Activated CD4-positive, alpha-beta T cell treated with anti-CD3 and anti-CD28 coated beads, Interleukin-10, Interleukin-2, amounts not matched to agents 100 ng/mL and 50 ng/mL, durations not matched to agents 16 hours and 8 hours (primary cell): ENCODE measurements at regions not wholly inside any gene's neighbourhood (a gene's known extent, or its start where the extent isn't known, plus 50 kb on each side); places are given as distances from the start of the nearest gene placed in this dataset.
"Not testable (repeated sequence)": the region's sequence is repeated elsewhere in the genome, so short reads cannot be mapped to it uniquely, and the experiment has no call there.

Experiments
- DNase-seq: peaks from one replicate; pipeline ENCODE4 v3.0.0-alpha.2; 2020

GRCh38 chr3:166510382-166510781 is 673.2 kb upstream of the BCHE start:
- no peak for DNase-seq

DNA sequence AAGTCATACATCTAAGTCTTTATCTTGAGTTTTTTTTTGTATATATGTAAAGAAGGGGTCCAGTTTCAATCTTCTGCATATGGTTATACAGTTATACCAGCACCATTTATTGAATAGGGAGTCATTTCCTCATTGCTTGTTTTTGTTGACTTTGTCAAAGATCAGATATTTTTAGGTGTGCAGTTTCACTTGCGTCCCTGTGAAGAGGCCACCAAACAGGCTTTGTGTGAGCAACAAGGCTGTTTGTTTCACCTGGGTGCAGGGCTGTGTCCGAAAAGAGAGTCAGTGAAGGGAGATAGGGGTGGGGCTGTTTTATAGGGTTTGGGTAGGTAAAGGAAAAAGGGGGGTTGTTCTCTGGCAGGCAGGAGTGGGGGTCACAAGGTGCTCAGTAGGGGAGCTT is 663.2 kb upstream of the BCHE start:
- DNase-seq, result not testable (repeated sequence)

DNA sequence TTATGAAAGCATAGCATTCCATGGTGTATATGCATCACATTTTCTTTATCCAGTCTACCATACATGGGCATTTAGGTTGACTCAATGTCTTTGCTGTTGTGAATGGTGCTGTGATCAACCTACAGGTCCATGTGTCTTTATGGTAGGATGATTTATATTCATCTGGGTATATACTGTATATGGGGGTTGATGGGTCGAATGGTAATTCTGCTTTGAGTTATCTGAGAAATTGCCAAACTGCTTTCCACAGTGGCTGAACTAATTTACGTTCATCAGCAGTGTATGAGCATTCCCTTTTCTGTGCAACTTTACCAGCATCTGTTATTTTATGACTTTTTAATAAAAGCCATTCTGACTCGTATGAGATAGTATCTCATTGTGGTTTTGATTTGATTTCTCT is 662.4 kb upstream of the BCHE start:
- DNase-seq, result no peak

GRCh38 chr3:166498446-166498845 is 661.2 kb upstream of the BCHE start:
- DNase-seq, result no peak

- DNase-seq, result no peak
Observed at GRCh38 chr3:166489826-166490225, 652.6 kb upstream of the BCHE start.

DNA sequence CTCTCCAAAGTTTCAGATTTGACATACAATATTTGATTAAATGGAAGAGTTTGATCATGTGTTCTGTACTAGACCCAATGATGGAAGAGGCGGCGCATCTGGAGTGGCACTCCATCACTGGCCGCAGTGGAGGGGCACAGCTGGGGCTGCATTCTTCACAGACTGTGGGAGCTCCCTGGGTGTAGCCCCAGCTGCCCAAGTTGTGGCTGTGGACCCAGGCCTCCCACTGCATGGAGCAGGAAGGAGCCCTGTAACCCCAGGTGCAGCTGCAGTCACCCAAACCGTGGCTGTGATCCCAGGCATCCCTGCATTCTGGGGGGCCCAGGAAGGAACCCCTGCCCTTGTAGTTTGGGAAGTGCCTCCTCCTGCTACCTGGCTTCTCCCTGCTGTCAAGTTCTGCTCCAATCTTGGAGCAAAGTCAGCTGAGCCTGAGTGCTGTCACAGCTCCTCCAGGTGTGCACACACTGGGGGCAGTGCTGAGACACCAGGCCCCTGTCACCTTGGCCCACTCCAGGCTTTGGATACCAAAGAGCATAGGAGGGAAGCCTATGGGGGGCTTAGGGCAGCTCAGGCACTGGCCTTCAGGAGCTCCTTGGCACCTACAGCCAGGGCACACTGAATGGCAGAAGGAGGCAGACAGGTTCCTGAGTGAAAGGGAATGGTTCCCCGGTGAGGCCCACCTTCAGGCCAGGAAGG is 651.9 kb upstream of the BCHE start:
- DNase-seq, result no peak

- no peak for DNase-seq
Observed at GRCh38 chr3:166484470-166484869, 647.2 kb upstream of the BCHE start.

- DNase-seq, result no peak
Observed at GRCh38 chr3:166481340-166481739, 644.1 kb upstream of the BCHE start.

DNA sequence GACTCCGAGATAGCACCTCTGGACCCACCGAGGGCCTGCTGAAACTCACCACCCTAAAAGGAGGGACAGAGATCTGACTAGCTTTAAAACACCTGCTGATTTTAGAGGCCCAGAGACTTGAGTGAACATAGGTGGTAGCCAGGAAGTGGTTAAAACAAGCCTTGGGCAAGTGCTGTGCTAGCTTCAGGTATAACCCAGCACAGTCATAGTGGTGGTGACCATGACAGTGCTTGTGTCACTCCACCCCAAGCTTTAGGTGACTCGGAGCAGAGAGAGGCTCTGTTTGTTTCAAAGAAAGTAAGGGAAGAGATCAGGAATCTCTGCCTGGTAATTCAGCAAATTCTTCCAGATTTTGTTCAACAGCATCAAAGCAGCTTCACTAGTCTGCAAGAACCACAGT is 641.1 kb upstream of the BCHE start:
- DNase-seq, result no peak

GRCh38 chr3:166473501-166473900 is 636.3 kb upstream of the BCHE start:
- no peak for DNase-seq

- no peak for DNase-seq
Observed at GRCh38 chr3:166472015-166472414, 634.8 kb upstream of the BCHE start.

DNA sequence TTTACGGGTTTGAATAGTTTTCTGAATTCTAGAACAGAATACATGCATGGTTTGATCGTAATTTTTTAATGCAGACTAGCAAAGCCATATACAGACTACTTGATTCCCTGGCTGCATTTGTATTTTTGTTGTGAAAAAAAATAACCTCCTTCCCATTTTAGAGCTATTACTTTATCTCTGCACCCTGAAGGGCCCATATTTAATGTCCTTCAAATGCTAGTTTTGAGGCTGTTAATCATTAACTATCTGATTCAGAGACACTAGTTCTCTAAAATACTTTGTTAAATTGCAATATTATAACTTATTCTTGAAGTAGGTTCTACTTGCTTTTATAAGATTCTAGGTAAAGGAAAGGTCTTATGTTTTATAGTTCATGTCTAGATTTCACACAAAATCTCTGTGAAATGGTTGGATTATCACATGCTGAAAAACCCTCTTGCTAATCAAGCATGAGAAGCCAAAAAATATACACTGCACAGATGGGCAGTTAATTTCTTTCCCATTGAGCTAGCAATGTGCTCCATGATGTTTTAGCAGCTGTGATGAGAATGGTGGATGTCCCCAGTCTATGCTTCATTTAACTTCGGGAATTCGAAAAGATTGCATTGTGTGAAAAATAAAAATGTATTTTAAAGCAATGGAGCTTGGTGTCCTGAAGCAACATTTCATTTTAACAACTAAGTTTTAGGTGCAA is 634.0 kb upstream of the BCHE start:
- no peak for DNase-seq

DNA sequence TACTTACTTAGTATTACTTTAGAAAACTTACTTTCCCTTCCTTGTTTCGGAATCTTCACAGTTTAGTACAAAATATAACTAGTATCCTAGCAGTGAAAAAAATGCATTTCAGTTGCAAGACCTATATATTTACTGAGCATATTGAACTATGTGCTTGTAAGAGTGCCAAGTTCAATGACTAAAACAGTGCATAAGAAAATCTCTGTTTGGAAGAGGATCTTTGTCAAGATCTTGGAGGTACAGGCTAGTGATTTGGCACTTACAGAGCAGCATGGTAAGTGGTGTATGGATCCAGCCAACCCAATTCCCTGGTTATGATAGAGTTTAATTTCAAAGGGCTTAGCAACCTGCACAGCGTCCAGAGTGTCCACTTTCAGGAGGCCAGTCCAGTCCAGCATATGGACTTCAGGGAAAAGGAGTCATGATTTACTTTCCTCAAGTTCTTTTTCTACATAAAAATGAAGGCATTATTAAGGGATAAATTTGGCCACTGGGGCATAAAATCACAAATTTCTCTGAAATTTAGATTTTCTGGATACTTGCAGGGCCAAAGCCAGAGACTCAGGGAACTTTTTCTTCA is 625.8 kb upstream of the BCHE start:
- no peak for DNase-seq

DNA sequence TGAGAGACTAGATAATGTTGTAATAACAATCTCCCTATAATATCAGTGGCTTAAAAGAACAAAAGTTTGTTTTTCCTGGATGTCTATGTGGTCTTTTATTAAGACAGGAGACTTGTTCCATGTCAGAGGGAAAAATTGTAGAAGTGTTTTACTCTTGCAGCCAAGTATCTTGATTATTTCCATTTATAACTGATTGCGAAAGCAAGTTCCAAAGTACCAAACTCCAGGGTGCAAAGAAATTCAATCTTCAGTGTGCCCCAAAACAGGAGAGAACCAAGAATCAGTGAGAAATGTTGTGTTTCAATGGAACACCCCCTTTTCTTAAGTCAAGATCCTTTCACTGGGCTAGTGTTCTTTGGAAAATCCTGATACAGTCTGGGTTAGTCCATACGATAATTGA is 624.4 kb upstream of the BCHE start:
- no peak for DNase-seq

DNA sequence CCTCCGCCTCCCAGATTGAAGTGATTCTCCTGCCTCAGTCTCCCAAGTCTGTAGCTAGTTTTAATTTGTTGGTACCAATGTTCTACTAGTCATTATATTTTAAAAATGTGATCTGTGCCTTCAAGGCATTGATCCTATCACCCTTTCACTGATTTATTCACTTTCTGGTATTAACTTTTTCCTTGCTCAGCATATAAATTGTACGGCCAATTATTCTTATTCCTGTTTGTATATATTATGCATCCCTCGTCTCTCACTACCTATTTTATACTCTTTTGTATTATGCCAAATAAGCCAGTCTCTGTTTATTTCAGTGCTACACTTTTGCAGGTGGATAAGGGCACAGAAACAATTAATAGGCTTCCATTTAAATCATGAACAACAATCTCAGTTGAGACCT is 620.2 kb upstream of the BCHE start:
- DNase-seq, result no peak

GRCh38 chr3:166456286-166456685 is 619.1 kb upstream of the BCHE start:
- no peak for DNase-seq

- no peak for DNase-seq
Observed at GRCh38 chr3:166455744-166456143, 618.5 kb upstream of the BCHE start.

DNA sequence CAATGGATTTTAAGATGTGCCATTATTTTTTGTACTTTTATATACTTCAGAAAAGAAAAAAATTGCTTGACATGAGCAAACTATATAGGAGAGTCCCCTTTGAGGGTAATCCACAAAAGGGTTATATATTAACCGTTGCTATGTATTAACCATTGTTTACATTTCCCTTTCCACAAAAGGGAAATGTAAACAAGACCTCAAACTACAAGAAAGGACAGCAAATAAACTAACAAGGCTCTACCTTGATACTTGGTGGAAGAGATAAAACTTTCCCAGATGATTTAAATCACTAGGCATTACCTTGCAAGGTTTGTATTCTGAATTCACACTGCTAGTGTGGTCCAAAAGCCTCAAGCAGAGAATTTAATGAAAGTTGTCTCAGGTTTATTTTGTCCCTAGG is 616.3 kb upstream of the BCHE start:
- no peak for DNase-seq

DNA sequence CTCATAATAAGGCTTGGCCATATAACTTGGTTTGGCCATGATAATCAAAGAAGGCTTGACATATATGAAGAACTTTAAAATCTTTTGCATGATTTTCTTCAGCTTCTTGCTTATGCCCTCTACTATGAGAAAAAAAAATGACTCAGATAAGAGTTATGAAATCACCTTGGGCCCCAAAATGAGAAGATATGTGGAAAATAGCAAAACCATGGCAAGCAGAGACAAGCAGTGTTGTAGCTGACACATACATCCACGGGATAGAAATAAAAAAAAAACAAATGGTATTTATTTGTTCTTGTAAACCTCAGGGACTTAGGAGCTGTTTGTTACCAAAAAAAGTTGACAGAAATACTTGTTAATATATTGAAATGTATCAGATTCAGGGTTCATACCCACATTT is 614.8 kb upstream of the BCHE start:
- no peak for DNase-seq

- no peak for DNase-seq
Observed at GRCh38 chr3:166447513-166447912, 610.3 kb upstream of the BCHE start.

GRCh38 chr3:166446986-166447385 is 609.8 kb upstream of the BCHE start:
- no peak for DNase-seq

DNA sequence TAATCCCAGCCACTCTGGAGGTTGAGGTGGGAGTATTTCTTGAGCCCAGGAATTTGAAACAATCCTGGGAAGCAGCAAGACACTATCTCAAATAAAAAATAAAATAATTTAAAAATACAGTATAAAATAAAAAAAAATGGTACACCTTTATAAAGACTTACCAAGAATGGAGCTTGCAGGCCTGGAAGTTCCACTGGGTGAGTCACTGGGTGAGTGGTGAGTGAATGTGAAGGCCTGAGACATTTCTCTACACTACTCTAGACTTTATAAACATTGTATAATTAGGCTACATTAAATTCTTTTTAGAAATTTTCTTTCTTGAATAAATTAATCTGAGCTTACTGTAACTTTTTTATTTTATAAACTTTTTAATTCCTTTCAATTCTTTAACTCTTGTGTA is 609.1 kb upstream of the BCHE start:
- no peak for DNase-seq

DNA sequence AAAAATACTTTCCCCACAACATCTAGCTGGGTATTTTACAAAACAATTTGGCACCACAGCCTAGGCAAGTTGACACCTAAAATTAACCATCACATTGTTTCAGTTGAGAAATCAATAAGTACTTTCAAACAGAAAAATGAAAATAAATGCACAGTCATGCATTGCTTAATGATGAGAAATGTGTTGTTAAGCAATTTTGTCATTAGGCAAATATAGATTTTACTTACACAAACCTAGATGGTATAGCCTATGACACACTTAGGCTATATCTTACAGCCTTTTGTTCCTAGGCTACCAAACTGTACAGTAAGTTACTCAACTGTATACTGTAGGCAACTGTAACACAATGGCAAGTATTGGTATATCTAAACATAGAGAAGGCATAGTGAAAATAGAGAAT is 608.6 kb upstream of the BCHE start:
- no peak for DNase-seq

- no peak for DNase-seq
Observed at GRCh38 chr3:166444756-166445155, 607.5 kb upstream of the BCHE start.

DNA sequence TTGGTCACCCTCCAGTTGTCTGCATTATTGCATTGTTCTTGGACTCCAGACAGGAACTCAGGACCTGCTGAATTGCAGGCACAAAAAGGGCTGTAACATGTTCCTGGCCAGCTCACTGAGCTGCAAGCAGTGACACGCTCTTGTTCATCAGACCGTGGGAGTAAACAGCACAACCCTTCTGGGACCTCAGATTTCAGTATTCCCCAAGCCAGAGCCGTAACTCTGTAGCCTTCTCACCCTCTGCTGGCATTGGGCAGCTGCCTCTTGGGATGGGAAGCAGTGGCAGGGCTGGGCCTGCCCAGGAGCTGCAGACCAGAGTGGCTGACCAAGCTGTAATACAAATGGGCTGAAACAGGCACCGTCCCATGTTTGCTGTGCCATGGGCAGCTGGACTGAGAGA is 607.1 kb upstream of the BCHE start:
- no peak for DNase-seq
